Loucy (cell line): ENCODE measurements at regions not wholly inside any gene's neighbourhood (a gene's known extent, or its start where the extent isn't known, plus 50 kb on each side); places are given as distances from the start of the nearest gene placed in this dataset.
A peak's percentile ranks its signal among the peaks of the same experiment; 100 is the strongest.
"Not testable (repeated sequence)": the region's sequence is repeated elsewhere in the genome, so short reads cannot be mapped to it uniquely, and the experiment has no call there.

Source experiments
- H2AFZ ChIP-seq: fragments of 200-600 bp; sonication (generic); 2 replicates; pipeline ENCODE4 v1.6.0; 2016; ENCODE audit warnings: antibody characterized with exemption, mild to moderate bottlenecking, low read length, moderate library complexity
- H3F3A ChIP-seq: fragments of 200-600 bp; 2 replicates; pipeline ENCODE4 v1.6.0; 2016; ENCODE audit warnings: antibody characterized with exemption, low read depth, mild to moderate bottlenecking
- H3K27me3 ChIP-seq: fragments of 200-600 bp; sonication (generic); 2 replicates; pipeline ENCODE4 v1.6.1; 2014; ENCODE audit warnings: low read length, mild to moderate bottlenecking; ENCODE audit not compliant: insufficient read depth, poor library complexity, severe bottlenecking
- H3K36me3 ChIP-seq: fragments of 200-600 bp; sonication (generic); 2 replicates; pipeline ENCODE4 v1.6.1; 2016; ENCODE audit warnings: low read length; ENCODE audit not compliant: insufficient read depth
- H3K4me1 ChIP-seq: fragments of 200-600 bp; sonication (generic); 2 replicates; pipeline ENCODE4 v1.5.1; 2014; ENCODE audit warnings: low read length, mild to moderate bottlenecking; ENCODE audit not compliant: insufficient read depth, poor library complexity, severe bottlenecking
- H3K4me2 ChIP-seq: fragments of 200-600 bp; sonication (generic); 2 replicates; pipeline ENCODE4 v1.6.0; 2014; ENCODE audit warnings: antibody characterized with exemption, low read length, low read depth, mild to moderate bottlenecking; ENCODE audit not compliant: poor library complexity, severe bottlenecking
- H3K4me3 ChIP-seq: fragments of 200-600 bp; sonication (generic); 2 replicates; pipeline ENCODE4 v1.5.1; 2014; ENCODE audit warnings: low read length, mild to moderate bottlenecking, mixed read lengths; ENCODE audit not compliant: poor library complexity, severe bottlenecking
- H3K79me2 ChIP-seq: fragments of 200-600 bp; sonication (generic); 2 replicates; pipeline ENCODE4 v1.6.1; 2014; ENCODE audit warnings: low read length; ENCODE audit not compliant: insufficient read depth
- H3K9ac ChIP-seq: fragments of 200-600 bp; sonication (generic); 2 replicates; pipeline ENCODE4 v1.6.0; 2014; ENCODE audit warnings: mild to moderate bottlenecking, low read depth, low read length, moderate library complexity; ENCODE audit not compliant: poor library complexity, severe bottlenecking
- H3K9me2 ChIP-seq: fragments of 200-600 bp; sonication (generic); replicated peaks from 2 replicates; pipeline ENCODE4 v1.6.1; 2016; ENCODE audit warnings: low read depth, low read length, mixed read lengths
- H3K9me3 ChIP-seq: fragments of 200-600 bp; sonication (generic); 2 replicates; pipeline ENCODE4 v1.6.1; 2014; ENCODE audit warnings: mild to moderate bottlenecking, antibody characterized with exemption, low read length, low read depth; ENCODE audit not compliant: insufficient read depth
- H4K20me1 ChIP-seq: fragments of 200-600 bp; sonication (generic); 2 replicates; pipeline ENCODE4 v1.6.0; 2014; ENCODE audit warnings: antibody characterized with exemption, low read length, mild to moderate bottlenecking; ENCODE audit not compliant: insufficient read depth, poor library complexity, severe bottlenecking
- TF ChIP-seq, protein P1 (sequence below): fragments of 200-600 bp; sonication (generic); conservative IDR thresholded peaks from 2 replicates; pipeline ENCODE4 v1.5.1; 2014; ENCODE audit warnings: mild to moderate bottlenecking, antibody characterized with exemption, low read length

GRCh38 chr16:21533474-21533873, 65.9 kb upstream of the METTL9 start:
- H3K4me3 ChIP-seq, H3K4me2 ChIP-seq, H3K27me3 ChIP-seq, H3K36me3 ChIP-seq, H2AFZ ChIP-seq, H3K79me2 ChIP-seq, H3F3A ChIP-seq, H4K20me1 ChIP-seq, H3K9me3 ChIP-seq, H3K4me1 ChIP-seq, H3K9ac ChIP-seq, H3K9me2 ChIP-seq: not testable (repeated sequence)

DNA sequence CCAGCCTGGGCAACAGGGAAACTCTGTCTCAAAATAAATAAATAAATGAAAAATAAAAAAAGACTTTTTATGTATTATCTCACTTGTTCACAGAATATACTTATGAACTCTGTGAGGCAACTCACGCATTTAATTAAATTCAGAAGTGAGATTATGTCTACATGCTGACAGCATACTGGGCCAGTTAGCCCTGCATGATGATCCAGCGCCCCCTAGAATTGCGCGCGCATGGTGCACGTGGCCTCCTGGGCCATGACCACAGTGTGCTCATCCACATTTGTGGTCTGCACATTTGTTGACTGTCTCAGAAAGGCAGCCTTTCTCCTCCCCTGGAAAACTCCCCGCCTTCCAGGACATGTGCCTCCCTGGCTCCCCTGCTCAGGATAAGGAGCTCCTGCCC, 64.8 kb upstream of the METTL9 start:
- H3K27me3 ChIP-seq, H3K4me3 ChIP-seq, H2AFZ ChIP-seq, H3K9me2 ChIP-seq, H3K9ac ChIP-seq, H3K4me2 ChIP-seq, H3K9me3 ChIP-seq, H4K20me1 ChIP-seq, H3K79me2 ChIP-seq, H3K4me1 ChIP-seq, H3K36me3 ChIP-seq, H3F3A ChIP-seq: not testable (repeated sequence)
- TF ChIP-seq, protein P1, sequence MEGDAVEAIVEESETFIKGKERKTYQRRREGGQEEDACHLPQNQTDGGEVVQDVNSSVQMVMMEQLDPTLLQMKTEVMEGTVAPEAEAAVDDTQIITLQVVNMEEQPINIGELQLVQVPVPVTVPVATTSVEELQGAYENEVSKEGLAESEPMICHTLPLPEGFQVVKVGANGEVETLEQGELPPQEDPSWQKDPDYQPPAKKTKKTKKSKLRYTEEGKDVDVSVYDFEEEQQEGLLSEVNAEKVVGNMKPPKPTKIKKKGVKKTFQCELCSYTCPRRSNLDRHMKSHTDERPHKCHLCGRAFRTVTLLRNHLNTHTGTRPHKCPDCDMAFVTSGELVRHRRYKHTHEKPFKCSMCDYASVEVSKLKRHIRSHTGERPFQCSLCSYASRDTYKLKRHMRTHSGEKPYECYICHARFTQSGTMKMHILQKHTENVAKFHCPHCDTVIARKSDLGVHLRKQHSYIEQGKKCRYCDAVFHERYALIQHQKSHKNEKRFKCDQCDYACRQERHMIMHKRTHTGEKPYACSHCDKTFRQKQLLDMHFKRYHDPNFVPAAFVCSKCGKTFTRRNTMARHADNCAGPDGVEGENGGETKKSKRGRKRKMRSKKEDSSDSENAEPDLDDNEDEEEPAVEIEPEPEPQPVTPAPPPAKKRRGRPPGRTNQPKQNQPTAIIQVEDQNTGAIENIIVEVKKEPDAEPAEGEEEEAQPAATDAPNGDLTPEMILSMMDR, result peak; percentile 47

- H3K4me2 ChIP-seq, H4K20me1 ChIP-seq, H2AFZ ChIP-seq, H3K4me1 ChIP-seq, H3K4me3 ChIP-seq, H3K9ac ChIP-seq, H3K9me2 ChIP-seq, H3K79me2 ChIP-seq, H3F3A ChIP-seq, H3K9me3 ChIP-seq, H3K27me3 ChIP-seq, H3K36me3 ChIP-seq: not testable (repeated sequence)
Measured at GRCh38 chr16:21535201-21535600, 64.2 kb upstream of the METTL9 start.

- H3K27me3 ChIP-seq, H4K20me1 ChIP-seq, H3F3A ChIP-seq, H3K36me3 ChIP-seq, H3K9me3 ChIP-seq, H3K4me2 ChIP-seq, H3K4me3 ChIP-seq, H3K9ac ChIP-seq, H2AFZ ChIP-seq, H3K9me2 ChIP-seq, H3K79me2 ChIP-seq: not testable (repeated sequence)
- H3K4me1 ChIP-seq, result peaks cover 16% of the 10 kb centered on the region
Measured at GRCh38 chr16:21536740-21537139, 62.6 kb upstream of the METTL9 start.

DNA sequence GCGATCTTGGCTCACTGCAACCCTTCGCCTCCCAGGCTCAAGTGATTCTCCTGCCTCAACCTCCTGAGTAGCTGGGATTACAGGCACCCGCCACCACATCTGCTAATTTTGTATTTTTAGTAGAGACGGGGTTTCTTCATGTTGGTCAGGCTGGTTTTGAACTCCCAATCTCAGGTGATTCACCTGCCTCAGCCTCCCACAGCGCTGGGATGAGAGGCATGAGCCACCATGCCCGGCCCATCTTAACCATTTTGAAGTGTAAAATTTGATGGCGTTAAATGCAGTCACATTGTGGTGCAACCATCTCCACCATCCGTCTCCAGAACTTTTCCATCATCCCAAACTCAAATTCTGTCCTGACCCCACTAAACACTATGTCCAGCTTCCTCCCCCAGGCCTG, 61.8 kb upstream of the METTL9 start:
- H4K20me1 ChIP-seq, H3K9me3 ChIP-seq, H3K4me3 ChIP-seq, H3K36me3 ChIP-seq, H3K4me2 ChIP-seq, H3K9ac ChIP-seq, H3F3A ChIP-seq, H3K27me3 ChIP-seq, H2AFZ ChIP-seq, H3K79me2 ChIP-seq, H3K9me2 ChIP-seq: not testable (repeated sequence)
- H3K4me1 ChIP-seq, result peaks cover 16% of the 10 kb centered on the region

- H3K36me3 ChIP-seq, H3K79me2 ChIP-seq, H3F3A ChIP-seq, H3K9ac ChIP-seq, H3K27me3 ChIP-seq, H4K20me1 ChIP-seq, H3K9me2 ChIP-seq, H2AFZ ChIP-seq, H3K4me3 ChIP-seq, H3K4me2 ChIP-seq, H3K9me3 ChIP-seq: not testable (repeated sequence)
- H3K4me1 ChIP-seq, result peaks cover 23% of the 10 kb centered on the region
Measured at GRCh38 chr16:21539107-21539618, 60.2 kb upstream of the METTL9 start.

DNA sequence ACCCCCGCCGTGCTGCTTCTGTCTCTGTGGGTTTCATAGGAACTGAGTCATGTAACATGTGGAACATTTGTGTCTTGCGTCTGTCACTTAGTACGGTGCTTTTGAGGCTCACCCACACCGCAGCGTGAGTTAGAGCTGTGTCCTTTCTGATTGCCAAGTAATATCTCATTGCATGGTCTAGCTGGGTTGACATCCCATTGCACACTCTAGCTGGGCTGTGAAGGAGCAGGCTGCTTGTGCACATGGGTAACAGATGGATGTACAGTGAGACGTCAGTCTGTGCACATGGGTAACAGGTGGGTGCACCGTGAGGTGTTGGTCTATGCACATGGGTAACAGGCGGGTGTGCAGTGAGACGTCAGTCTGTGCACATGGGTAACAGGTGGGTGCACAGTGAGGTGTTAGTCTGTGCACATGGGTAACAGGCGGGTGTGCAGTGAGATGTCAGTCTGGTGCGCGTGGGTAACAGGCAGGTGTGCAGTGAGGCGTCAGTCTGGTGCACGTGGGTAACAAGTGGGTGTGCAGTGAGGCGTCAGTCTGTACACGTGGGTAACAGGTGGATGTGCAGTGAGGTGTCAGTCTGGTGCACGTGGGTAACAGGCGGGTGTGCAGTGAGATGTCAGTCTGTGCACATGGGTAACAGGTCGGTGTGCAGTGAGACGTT, 58.5 kb upstream of the METTL9 start:
- H3F3A ChIP-seq, H3K9me2 ChIP-seq, H2AFZ ChIP-seq, H3K79me2 ChIP-seq, H4K20me1 ChIP-seq, H3K27me3 ChIP-seq, H3K36me3 ChIP-seq, H3K9ac ChIP-seq, H3K9me3 ChIP-seq: not testable (repeated sequence)
- H3K4me1 ChIP-seq, result peaks cover 23% of the 10 kb centered on the region
- peak overlapping the region; percentile 66 for H3K4me2 ChIP-seq
- H3K4me3 ChIP-seq, result peak overlapping the region; percentile 37
